ENCODE measurements at regions not wholly inside any gene's neighbourhood (a gene's known extent, or its start where the extent isn't known, plus 50 kb on each side); places are given as distances from the start of the nearest gene placed in this dataset.

GRCh38 chr13:79225487-79226232, 180.4 kb downstream of the RBM26 start:
- no peak for TF ChIP-seq NPAS2 (CRISPR knock-in tag; IDR thresholded peaks at IDR 0.05; ENCODE audit: borderline replicate concordance)
- no peak for TF ChIP-seq ZNF302 (CRISPR knock-in tag; IDR thresholded peaks at IDR 0.05)
- no peak for TF ChIP-seq USF2 (IDR thresholded peaks at IDR 0.05)
- no peak for TF ChIP-seq EP300 (IDR thresholded peaks at IDR 0.05)
- TF ChIP-seq HOXB13 (CRISPR knock-in tag; IDR thresholded peaks at IDR 0.05; ENCODE audit: low read depth), result no peak
- TF ChIP-seq FOSB (CRISPR knock-in tag; IDR thresholded peaks at IDR 0.05), result no peak
- no peak for TF ChIP-seq MAX (IDR thresholded peaks at IDR 0.05)
- no peak for TF ChIP-seq BHLHE40 (IDR thresholded peaks at IDR 0.05; ENCODE audit: low read depth, low read length)
- TF ChIP-seq ZC3H11A (IDR thresholded peaks at IDR 0.05), result no peak
- no peaks in the 10 kb centered on the region for H3K4me1 ChIP-seq
- H3K4me2 ChIP-seq, result no peak overlapping the region
- ChIA-PET POLR2A (no interaction called here), CTCF (no interaction called here)
- H3K9me3 ChIP-seq, result no peaks in the 10 kb centered on the region
- H3K4me3 ChIP-seq, result no peak overlapping the region
- WGBS (ENCODE audit: missing lambda C conversion rate), result 52% methylated on average over 5 of the region's 5 CpGs
- no peak overlapping the region for H3K27ac ChIP-seq
- DNase-seq (ENCODE audit: low read depth in 1 of 2, low spot score in 1 of 2), result peak in 1 of 2 experiments; percentile 3
- ATAC-seq, result no peak
- no peak for FAIRE-seq

GRCh38 chr13:79222427-79223205, 183.4 kb downstream of the RBM26 start:
- Histone ChIP-seq H3K4me1 (no peaks in the 10 kb centered on the region), H3K4me3 (no peak overlapping the region), H3K27ac (no peak overlapping the region), H3K4me2 (no peak overlapping the region), H3K9me3 (no peaks in the 10 kb centered on the region)
- FAIRE-seq (no peak), ATAC-seq (no peak), DNase-seq (ENCODE audit: low read depth in 1 of 2, low spot score in 1 of 2) (no peak)
- no peak for TF ChIP-seq E2F6 (IDR thresholded peaks at IDR 0.05; ENCODE audit: borderline replicate concordance, low read depth)
- no peak for TF ChIP-seq CBX8 (IDR thresholded peaks at IDR 0.05)
- no peak for TF ChIP-seq SREBF2 (IDR thresholded peaks at IDR 0.05)
- no peak for TF ChIP-seq ZC3H11A (IDR thresholded peaks at IDR 0.05)
- ChIA-PET CTCF (no interaction called here), POLR2A (no interaction called here)
- WGBS (ENCODE audit: missing lambda C conversion rate), result 49% methylated on average over 4 of the region's 4 CpGs

- WGBS (ENCODE audit: missing lambda C conversion rate), result 34% methylated on average over 10 of the region's 10 CpGs
- DNase-seq (ENCODE audit: low read depth in 1 of 2, low spot score in 1 of 2) (no peak), FAIRE-seq (no peak), ATAC-seq (no peak)
- CTCF ChIA-PET, result no interaction called here
- no peak overlapping the region for H3K4me2 ChIP-seq
- H3K27ac ChIP-seq, result no peak overlapping the region
- no peak for TF ChIP-seq RCOR1 (IDR thresholded peaks at IDR 0.05; ENCODE audit: low read depth, low read length)
- no peak for TF ChIP-seq NPAS2 (CRISPR knock-in tag; IDR thresholded peaks at IDR 0.05; ENCODE audit: borderline replicate concordance)
- no peak for TF ChIP-seq POLR2A (IDR thresholded peaks at IDR 0.05; ENCODE audit: low read length)
- no peak for TF ChIP-seq HOXA7 (CRISPR knock-in tag; IDR thresholded peaks at IDR 0.05)
- no peak for TF ChIP-seq CHD2 (IDR thresholded peaks at IDR 0.05; ENCODE audit: low read length, partially characterized antibody)
- TF ChIP-seq BCL3 (IDR thresholded peaks at IDR 0.05), result no peak
- no peak for TF ChIP-seq MYC (IDR thresholded peaks at IDR 0.05; ENCODE audit: borderline replicate concordance, low read length)
- TF ChIP-seq HEYL (CRISPR knock-in tag; IDR thresholded peaks at IDR 0.05), result no peak
- H3K4me3 ChIP-seq, result no peak overlapping the region
- H3K9me3 ChIP-seq, result no peaks in the 10 kb centered on the region
- POLR2A ChIA-PET, result no interaction called here
- H3K4me1 ChIP-seq, result no peaks in the 10 kb centered on the region
These were observed 193.9 kb downstream of the RBM26 start for GRCh38 chr13:79212064-79212619.

All from A549 (cell line).